OCI-LY7 (cell line): ENCODE measurements at regions not wholly inside any gene's neighbourhood (a gene's known extent, or its start where the extent isn't known, plus 50 kb on each side); places are given as distances from the start of the nearest gene placed in this dataset.

Experiments used
- BruUV-seq: library from RNA; stranded (reverse); fragments of 400-500 nt; replicated peaks from 2 replicates; lab custom pipeline; 2021; lab: Mats Ljungman, UMichigan
- CTCF ChIA-PET: fragments of 300-600 bp; sonication (Branson Sonifier 250); formaldehyde crosslinking; loops from one replicate; lab custom pipeline; 2022; ENCODE audit warnings: antibody characterized with exemption; ENCODE audit not compliant: unreplicated experiment; lab: Charles Lee
- POLR2A ChIA-PET: fragments of 300-600 bp; sonication (Branson Sonifier 250); formaldehyde crosslinking; loops from one replicate; lab custom pipeline; 2022; ENCODE audit warnings: antibody characterized with exemption; lab: Charles Lee
- DNase-seq: peaks from one replicate; pipeline ENCODE4 v3.0.0-alpha.2; 2015; ENCODE audit warnings: low spot score
- H2AFZ ChIP-seq: fragments of 200-600 bp; sonication (generic), shearing (Covaris generic); 2 replicates; pipeline ENCODE4 v1.6.1; 2014; ENCODE audit warnings: mild to moderate bottlenecking, antibody characterized with exemption, low read length, moderate library complexity
- H3K27ac ChIP-seq: fragments of 200-600 bp; sonication (generic); 2 replicates; pipeline ENCODE4 v1.5.1; 2014; ENCODE audit warnings: mixed run types, low read depth, mild to moderate bottlenecking, moderate library complexity, low read length, inconsistent platforms; ENCODE audit not compliant: poor library complexity, severe bottlenecking
- H3K36me3 ChIP-seq: fragments of 200-600 bp; sonication (generic); 2 replicates; pipeline ENCODE4 v1.6.1; 2014; ENCODE audit warnings: mild to moderate bottlenecking, antibody characterized with exemption, low read length, moderate library complexity, mixed read lengths; ENCODE audit not compliant: insufficient read depth
- H3K4me1 ChIP-seq: fragments of 200-600 bp; sonication (generic); 2 replicates; pipeline ENCODE4 v1.5.1; 2014; ENCODE audit warnings: mild to moderate bottlenecking, low read length; ENCODE audit not compliant: insufficient read depth, poor library complexity, severe bottlenecking
- H3K4me2 ChIP-seq: fragments of 200-600 bp; sonication (generic); 2 replicates; pipeline ENCODE4 v1.6.1; 2014; ENCODE audit warnings: mild to moderate bottlenecking, low read length
- H3K4me3 ChIP-seq: fragments of 200-600 bp; sonication (generic); 2 replicates; pipeline ENCODE4 v1.5.1; 2014; ENCODE audit warnings: mild to moderate bottlenecking, low read depth, low read length; ENCODE audit not compliant: poor library complexity, severe bottlenecking
- H3K79me2 ChIP-seq: fragments of 200-600 bp; sonication (generic); 2 replicates; pipeline ENCODE4 v1.6.1; 2016; ENCODE audit warnings: low read depth, mild to moderate bottlenecking, low read length, moderate library complexity, mixed read lengths; ENCODE audit not compliant: insufficient read depth
- H3K9me2 ChIP-seq: fragments of 200-600 bp; sonication (generic); 2 replicates; pipeline ENCODE4 v1.6.1; 2016; ENCODE audit warnings: mild to moderate bottlenecking, low read length, mixed read lengths; ENCODE audit not compliant: insufficient read depth
- H3K9me3 ChIP-seq: fragments of 200-600 bp; sonication (generic); 2 replicates; pipeline ENCODE4 v1.6.1; 2014; ENCODE audit warnings: mild to moderate bottlenecking, mixed run types, low read length, mixed read lengths
- H4K20me1 ChIP-seq: fragments of 200-600 bp; sonication (generic); 2 replicates; pipeline ENCODE4 v1.6.1; 2014; ENCODE audit warnings: mild to moderate bottlenecking, antibody characterized with exemption, low read length, moderate library complexity, mixed read lengths; ENCODE audit not compliant: insufficient read depth
- EZH2phosphoT487 ChIP-seq: fragments of 200-600 bp; sonication (generic); IDR thresholded peaks from 2 replicates; pipeline ENCODE4 v1.6.1; 2018; ENCODE audit warnings: low read depth, borderline replicate concordance, mild to moderate bottlenecking, mixed run types, antibody characterized with exemption, low read length, moderate library complexity, mixed read lengths
- intact Hi-C: fragments of 100-400 bp; cut with micrococcal nuclease; formaldehyde crosslinking; loops from one replicate; pipeline ENCODE4 v1.10.0; 2022; ENCODE audit not compliant: unreplicated experiment
- TF ChIP-seq, protein P1 (sequence below): fragments of 200-600 bp; sonication (generic); conservative IDR thresholded peaks from 2 replicates; pipeline ENCODE4 v1.5.1; 2014; ENCODE audit warnings: mild to moderate bottlenecking, antibody characterized with exemption, low read length, moderate library complexity, mixed read lengths

- no peak overlapping the region for H3K4me2 ChIP-seq
- no peak for DNase-seq
- CTCF ChIA-PET: no interaction called here
Measured at GRCh38 chr5:57784121-57784520, 301.5 kb upstream of the ACTBL2 start.

DNA sequence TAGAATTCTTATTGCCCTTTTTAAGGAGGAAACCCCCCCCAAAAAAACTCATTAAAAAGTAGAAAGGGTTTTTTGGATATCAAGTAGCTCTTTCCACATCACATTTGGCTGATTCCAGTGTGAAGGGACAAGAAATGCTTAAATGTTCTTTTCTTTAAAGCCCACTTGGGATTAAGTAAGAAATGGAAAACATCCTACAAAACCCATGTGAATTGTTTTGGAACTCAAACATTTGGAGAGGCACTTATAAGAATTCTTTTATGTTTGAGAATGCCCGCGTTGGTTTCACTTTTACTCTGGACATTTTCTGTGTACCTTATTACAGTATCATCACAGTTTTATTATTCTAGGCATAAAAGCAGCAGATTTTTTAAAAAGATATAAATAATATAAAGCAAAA lies 301.1 kb upstream of the ACTBL2 start:
- no peak for DNase-seq
- no peaks in the 10 kb centered on the region for H4K20me1 ChIP-seq
- POLR2A ChIA-PET: no interaction called here

More at GRCh38 chr5:57784121-57784520, 301.5 kb upstream of the ACTBL2 start:
- no peak overlapping the region for H2AFZ ChIP-seq
- no peaks in the 10 kb centered on the region for H3K36me3 ChIP-seq
- no peaks in the 10 kb centered on the region for H3K9me2 ChIP-seq
- TF ChIP-seq EZH2phosphoT487: no peak
- no peaks in the 10 kb centered on the region for H4K20me1 ChIP-seq
- no peak overlapping the region for H3K4me3 ChIP-seq
- no peaks in the 10 kb centered on the region for H3K9me3 ChIP-seq
- no peaks in the 10 kb centered on the region for H3K4me1 ChIP-seq
- H3K27ac ChIP-seq: no peak overlapping the region
- H3K79me2 ChIP-seq: no peaks in the 10 kb centered on the region
- BruUV-seq: no TSS peak
- intact Hi-C loops: no loop called here
- POLR2A ChIA-PET: no interaction called here

DNA sequence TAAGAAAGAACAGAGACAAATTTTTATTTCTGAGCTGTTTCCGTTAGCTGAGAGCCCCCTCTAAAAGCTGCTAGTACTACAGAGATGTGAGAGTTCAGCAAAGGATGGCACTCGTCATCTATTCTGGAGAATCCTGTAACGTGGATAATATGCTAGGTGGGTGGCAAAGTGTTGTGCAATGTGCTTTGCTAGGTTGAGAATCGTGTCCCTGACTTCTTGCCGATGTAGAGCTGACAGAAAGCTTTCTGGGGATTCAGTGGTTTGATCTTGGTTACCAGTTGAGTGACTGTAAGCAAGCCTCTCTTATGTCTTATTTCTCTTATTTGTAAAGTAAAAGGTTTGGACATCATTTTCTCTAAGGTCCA lies 298.3 kb upstream of the ACTBL2 start:
- Histone ChIP-seq H2AFZ (no peak overlapping the region), H3K36me3 (no peaks in the 10 kb centered on the region), H3K27ac (no peak overlapping the region), H3K4me2 (no peak overlapping the region), H3K4me1 (no peaks in the 10 kb centered on the region), H4K20me1 (no peaks in the 10 kb centered on the region), H3K9me2 (no peaks in the 10 kb centered on the region), H3K79me2 (no peaks in the 10 kb centered on the region), H3K9me3 (no peaks in the 10 kb centered on the region), H3K4me3 (no peak overlapping the region)
- no peak for TF ChIP-seq EZH2phosphoT487
- TF ChIP-seq, protein P1, sequence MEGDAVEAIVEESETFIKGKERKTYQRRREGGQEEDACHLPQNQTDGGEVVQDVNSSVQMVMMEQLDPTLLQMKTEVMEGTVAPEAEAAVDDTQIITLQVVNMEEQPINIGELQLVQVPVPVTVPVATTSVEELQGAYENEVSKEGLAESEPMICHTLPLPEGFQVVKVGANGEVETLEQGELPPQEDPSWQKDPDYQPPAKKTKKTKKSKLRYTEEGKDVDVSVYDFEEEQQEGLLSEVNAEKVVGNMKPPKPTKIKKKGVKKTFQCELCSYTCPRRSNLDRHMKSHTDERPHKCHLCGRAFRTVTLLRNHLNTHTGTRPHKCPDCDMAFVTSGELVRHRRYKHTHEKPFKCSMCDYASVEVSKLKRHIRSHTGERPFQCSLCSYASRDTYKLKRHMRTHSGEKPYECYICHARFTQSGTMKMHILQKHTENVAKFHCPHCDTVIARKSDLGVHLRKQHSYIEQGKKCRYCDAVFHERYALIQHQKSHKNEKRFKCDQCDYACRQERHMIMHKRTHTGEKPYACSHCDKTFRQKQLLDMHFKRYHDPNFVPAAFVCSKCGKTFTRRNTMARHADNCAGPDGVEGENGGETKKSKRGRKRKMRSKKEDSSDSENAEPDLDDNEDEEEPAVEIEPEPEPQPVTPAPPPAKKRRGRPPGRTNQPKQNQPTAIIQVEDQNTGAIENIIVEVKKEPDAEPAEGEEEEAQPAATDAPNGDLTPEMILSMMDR: no peak
- POLR2A ChIA-PET: no interaction called here
- CTCF ChIA-PET: no interaction called here
- no peak for DNase-seq
- intact Hi-C loops: no loop called here
- no TSS peak for BruUV-seq

More for the DNA sequence above, 301.1 kb upstream of the ACTBL2 start:
- no peak overlapping the region for H3K4me2 ChIP-seq
- H3K9me2 ChIP-seq: no peaks in the 10 kb centered on the region
- no TSS peak for BruUV-seq
- CTCF ChIA-PET: no interaction called here
- TF ChIP-seq, protein P1: no peak
- no peak for TF ChIP-seq EZH2phosphoT487
- intact Hi-C loops: no loop called here
- H3K9me3 ChIP-seq: no peaks in the 10 kb centered on the region
- no peak overlapping the region for H3K4me3 ChIP-seq
- H3K27ac ChIP-seq: no peak overlapping the region
- H3K4me1 ChIP-seq: no peaks in the 10 kb centered on the region
- H2AFZ ChIP-seq: no peak overlapping the region
- no peaks in the 10 kb centered on the region for H3K36me3 ChIP-seq
- H3K79me2 ChIP-seq: no peaks in the 10 kb centered on the region
